ENCODE measurements at regions not wholly inside any gene's neighbourhood (a gene's known extent, or its start where the extent isn't known, plus 50 kb on each side); places are given as distances from the start of the nearest gene placed in this dataset.

GRCh38 chr21:24969068-24969467 is 638.2 kb downstream of the MRPL39 start:
- TF ChIP-seq EZH2 (IDR thresholded peaks at IDR 0.05; ENCODE audit: borderline replicate concordance, low read depth, low read length, severe bottlenecking), result no peak
- TF ChIP-seq, protein P1, sequence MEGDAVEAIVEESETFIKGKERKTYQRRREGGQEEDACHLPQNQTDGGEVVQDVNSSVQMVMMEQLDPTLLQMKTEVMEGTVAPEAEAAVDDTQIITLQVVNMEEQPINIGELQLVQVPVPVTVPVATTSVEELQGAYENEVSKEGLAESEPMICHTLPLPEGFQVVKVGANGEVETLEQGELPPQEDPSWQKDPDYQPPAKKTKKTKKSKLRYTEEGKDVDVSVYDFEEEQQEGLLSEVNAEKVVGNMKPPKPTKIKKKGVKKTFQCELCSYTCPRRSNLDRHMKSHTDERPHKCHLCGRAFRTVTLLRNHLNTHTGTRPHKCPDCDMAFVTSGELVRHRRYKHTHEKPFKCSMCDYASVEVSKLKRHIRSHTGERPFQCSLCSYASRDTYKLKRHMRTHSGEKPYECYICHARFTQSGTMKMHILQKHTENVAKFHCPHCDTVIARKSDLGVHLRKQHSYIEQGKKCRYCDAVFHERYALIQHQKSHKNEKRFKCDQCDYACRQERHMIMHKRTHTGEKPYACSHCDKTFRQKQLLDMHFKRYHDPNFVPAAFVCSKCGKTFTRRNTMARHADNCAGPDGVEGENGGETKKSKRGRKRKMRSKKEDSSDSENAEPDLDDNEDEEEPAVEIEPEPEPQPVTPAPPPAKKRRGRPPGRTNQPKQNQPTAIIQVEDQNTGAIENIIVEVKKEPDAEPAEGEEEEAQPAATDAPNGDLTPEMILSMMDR (IDR thresholded peaks at IDR 0.05; ENCODE audit: borderline replicate concordance, extremely low read depth, low read length, poor library complexity, severe bottlenecking), result no peak

Data from DND-41 (cell line).